Fibroblast of mammary gland (primary cell): ENCODE measurements at regions not wholly inside any gene's neighbourhood (a gene's known extent, or its start where the extent isn't known, plus 50 kb on each side); places are given as distances from the start of the nearest gene placed in this dataset.

Experiments used
- DNase-seq: peaks from one replicate; pipeline ENCODE4 v3.0.0-alpha.2; 2010; ENCODE audit warnings: low read depth
- H3K4me3 ChIP-seq: 2 replicates; pipeline ENCODE4 v1.5.1; 2011; ENCODE audit warnings: low read depth, mild to moderate bottlenecking, low read length, moderate library complexity; ENCODE audit not compliant: control insufficient read depth
- TF ChIP-seq, protein P1 (sequence below): conservative IDR thresholded peaks from 2 replicates; pipeline ENCODE4 v1.5.1; 2011; ENCODE audit warnings: low read depth, low read length, inconsistent platforms; ENCODE audit not compliant: control insufficient read depth, insufficient read depth

DNA sequence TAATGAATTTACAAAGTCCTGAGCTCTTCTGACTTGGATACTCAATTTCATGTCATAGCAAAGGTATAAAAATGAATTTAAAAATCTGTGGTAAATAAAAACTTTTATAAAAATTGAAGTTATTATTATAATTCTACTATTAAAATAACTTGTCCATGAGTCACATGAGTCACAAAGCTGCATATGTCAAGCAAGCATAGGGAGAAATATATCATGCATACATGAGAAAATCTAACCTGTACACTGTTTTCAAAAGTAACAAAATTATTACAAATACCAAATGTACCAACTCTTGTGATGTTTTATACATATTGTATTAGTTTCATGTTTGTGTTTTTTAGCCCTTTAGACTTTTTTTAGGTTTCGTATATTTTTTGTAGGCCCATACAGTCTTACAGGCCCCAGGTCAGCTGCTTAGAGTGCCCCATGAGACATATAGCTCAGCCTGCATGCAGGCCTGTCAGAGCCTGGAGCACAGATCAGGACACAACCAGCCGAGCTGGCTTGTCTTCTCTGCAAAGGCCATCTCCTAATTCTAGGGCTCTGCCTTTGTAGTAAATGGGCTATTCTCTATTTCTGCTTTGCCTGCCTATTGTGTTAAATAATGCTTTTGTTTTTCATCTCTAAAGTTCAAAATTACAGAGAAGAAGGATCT, 818.7 kb upstream of the TENM3 start:
- TF ChIP-seq, protein P1, sequence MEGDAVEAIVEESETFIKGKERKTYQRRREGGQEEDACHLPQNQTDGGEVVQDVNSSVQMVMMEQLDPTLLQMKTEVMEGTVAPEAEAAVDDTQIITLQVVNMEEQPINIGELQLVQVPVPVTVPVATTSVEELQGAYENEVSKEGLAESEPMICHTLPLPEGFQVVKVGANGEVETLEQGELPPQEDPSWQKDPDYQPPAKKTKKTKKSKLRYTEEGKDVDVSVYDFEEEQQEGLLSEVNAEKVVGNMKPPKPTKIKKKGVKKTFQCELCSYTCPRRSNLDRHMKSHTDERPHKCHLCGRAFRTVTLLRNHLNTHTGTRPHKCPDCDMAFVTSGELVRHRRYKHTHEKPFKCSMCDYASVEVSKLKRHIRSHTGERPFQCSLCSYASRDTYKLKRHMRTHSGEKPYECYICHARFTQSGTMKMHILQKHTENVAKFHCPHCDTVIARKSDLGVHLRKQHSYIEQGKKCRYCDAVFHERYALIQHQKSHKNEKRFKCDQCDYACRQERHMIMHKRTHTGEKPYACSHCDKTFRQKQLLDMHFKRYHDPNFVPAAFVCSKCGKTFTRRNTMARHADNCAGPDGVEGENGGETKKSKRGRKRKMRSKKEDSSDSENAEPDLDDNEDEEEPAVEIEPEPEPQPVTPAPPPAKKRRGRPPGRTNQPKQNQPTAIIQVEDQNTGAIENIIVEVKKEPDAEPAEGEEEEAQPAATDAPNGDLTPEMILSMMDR: no peak
- H3K4me3 ChIP-seq: no peak overlapping the region
- DNase-seq: no peak

DNA sequence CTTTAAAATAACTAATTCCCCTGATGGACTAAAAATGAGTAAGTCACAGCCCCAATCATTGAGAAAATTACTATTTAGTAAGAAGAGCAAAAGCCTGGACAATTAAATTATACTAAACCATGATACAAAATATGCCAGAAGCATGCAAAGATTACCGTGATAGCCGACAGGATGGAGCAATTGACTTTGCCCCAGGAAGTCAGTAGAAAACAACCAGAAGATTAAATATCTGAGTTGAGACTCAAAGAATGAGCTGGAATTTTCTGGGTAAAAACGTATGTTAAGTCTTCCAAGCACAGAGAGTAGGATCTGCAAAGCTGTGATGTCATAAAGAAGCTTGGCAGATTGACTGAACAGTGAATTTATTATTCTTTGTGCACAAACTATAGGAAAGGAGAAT, 816.1 kb upstream of the TENM3 start:
- TF ChIP-seq, protein P1: no peak
- H3K4me3 ChIP-seq: no peak overlapping the region
- no peak for DNase-seq

DNA sequence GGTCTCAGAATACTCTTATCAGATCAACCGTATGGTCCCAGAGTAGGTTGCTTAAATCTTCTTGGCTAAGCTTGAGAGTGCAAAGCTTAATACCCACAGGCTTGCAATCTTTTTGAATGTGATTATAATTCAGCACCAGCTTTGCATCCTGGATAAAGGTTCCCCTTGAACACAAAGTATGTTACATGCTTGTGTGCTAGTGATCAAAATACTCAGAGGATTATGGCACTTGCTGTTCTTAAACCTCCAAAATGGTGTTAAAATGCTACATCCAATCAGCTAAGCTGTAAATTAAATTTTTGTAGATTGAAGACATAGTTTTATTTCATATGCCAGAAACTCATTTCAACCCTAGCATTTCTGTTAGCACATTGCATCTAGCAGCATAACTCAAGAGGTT, 812.2 kb upstream of the TENM3 start:
- TF ChIP-seq, protein P1: no peak
- DNase-seq: no peak
- H3K4me3 ChIP-seq: no peak overlapping the region

DNA sequence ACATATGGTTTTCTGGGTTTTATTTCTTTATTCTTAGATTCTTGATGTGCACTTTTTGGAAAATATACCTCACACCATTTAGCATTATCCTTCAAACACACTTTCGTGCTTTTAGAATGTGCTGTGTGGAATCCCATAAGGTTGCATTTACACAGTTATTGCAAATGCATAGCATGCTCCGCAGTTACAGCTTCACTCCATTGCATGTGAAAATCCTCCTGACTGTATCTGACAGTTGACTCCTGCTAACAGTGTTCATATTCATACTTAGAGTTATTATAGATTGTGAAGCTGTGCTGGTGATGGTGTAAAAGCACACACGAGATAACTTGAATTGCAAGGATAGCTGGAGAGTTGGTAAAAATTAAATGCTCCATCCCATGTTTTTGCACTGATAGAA, 811.5 kb upstream of the TENM3 start:
- no peak overlapping the region for H3K4me3 ChIP-seq
- no peak for DNase-seq
- TF ChIP-seq, protein P1: no peak

DNA sequence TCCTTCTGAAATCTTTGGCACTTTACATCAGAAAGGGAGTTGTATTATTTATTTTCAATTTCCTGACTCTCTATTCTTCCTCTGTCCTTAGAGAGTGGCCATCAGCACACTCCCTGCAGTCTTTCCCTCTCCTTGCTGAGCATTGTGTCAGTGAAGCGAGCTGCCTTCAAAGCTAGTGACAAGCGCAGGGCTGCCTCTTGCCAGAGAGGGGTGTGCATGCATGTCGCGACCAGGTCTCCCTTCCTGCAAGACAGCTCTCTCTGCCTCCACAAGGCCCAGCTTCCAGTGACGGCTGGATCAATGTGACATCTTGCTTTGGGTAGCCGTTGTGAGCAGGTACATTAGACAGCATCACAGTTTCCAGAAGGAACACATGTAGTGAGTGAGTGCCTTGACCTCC, 810.9 kb upstream of the TENM3 start:
- H3K4me3 ChIP-seq: no peak overlapping the region
- DNase-seq: no peak
- TF ChIP-seq, protein P1: no peak

DNA sequence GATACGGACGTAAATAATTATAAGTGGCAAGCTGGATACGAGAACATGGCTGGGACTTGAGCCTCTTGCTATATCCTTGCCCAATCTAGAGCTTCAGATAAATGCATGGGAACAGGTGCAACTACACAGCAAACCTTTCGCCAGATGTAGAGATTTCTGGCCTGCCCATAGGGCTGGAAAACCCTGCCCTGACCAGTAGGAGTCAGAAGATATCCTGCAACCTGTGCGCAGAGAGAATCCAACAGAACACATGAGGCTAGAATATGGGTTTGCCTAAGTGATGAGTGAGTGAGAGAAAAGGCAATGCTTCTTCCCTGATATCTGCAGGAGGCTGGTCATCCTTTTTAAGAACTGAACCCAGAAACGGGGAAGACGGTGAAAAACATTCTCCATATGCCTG, 805.3 kb upstream of the TENM3 start:
- DNase-seq: no peak
- H3K4me3 ChIP-seq: no peak overlapping the region
- TF ChIP-seq, protein P1: no peak

DNA sequence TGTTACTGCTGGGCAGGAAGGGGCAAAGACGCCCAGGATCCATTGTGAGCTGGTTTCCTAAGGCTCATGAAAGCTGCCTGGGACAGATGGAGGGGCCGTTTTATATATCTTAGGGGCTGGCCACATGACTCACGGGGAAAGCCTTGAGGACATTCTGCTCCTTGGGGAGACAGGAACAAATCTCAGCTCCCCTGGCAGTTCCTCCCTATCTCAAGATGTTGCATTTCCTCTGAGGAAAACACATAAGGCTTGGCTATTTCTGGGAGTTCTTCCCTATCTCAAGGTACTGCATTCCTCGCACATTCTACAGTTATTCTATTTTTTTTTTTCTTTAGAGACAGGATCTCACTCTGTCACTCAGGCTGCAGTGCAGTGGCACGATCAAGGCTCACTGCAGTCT, 804.6 kb upstream of the TENM3 start:
- no peak for DNase-seq
- TF ChIP-seq, protein P1: no peak

More for the DNA sequence above, 804.6 kb upstream of the TENM3 start:
- no peak overlapping the region for H3K4me3 ChIP-seq
